Activated B cell treated with CpG ODN at 0.5 μM for 24 hours (primary cell): ENCODE measurements at regions not wholly inside any gene's neighbourhood (a gene's known extent, or its start where the extent isn't known, plus 50 kb on each side); places are given as distances from the start of the nearest gene placed in this dataset.

Experiments used
- ATAC-seq: fragments of 200-7000 bp; cut with Tn5 transposase; one replicate; pipeline ENCODE4 v1.10.0; 2021; ENCODE audit warnings: low read depth, mild to moderate bottlenecking, moderate library complexity
- CTCF ChIA-PET: fragments of 350-600 bp; sonication (Branson Sonifier 250); formaldehyde crosslinking; loops from one replicate; lab custom pipeline; 2021; ENCODE audit warnings: antibody characterized with exemption; lab: Charles Lee
- POLR2A ChIA-PET: fragments of 350-600 bp; sonication (Branson Sonifier 250); formaldehyde crosslinking; loops from one replicate; lab custom pipeline; 2021; ENCODE audit warnings: antibody characterized with exemption; lab: Charles Lee
- DNase-seq: peaks from one replicate; pipeline ENCODE4 v3.0.0; 2022
- H3K27ac Mint-ChIP-seq: one replicate; pipeline ENCODE4 v1.8.0; 2020; ENCODE audit warnings: mixed read lengths
- H3K27me3 Mint-ChIP-seq: one replicate; pipeline ENCODE4 v1.8.0; 2021; ENCODE audit warnings: mixed read lengths
- H3K36me3 Mint-ChIP-seq: one replicate; pipeline ENCODE4 v1.8.0; 2021; ENCODE audit warnings: low read depth, mixed read lengths
- H3K4me1 Mint-ChIP-seq: one replicate; pipeline ENCODE4 v1.8.0; 2021; ENCODE audit warnings: mixed read lengths
- H3K4me3 Mint-ChIP-seq: one replicate; pipeline ENCODE4 v1.8.0; 2020; ENCODE audit warnings: mild to moderate bottlenecking, mixed read lengths
- H3K9me3 Mint-ChIP-seq: one replicate; pipeline ENCODE4 v1.8.0; 2020; ENCODE audit warnings: mixed read lengths
- CTCF ChIP-seq: fragments of 200-600 bp; IDR thresholded peaks from one replicate; pipeline ENCODE4 v1.8.0; 2022; ENCODE audit warnings: antibody characterized with exemption, mild to moderate bottlenecking
- intact Hi-C: fragments of 100-400 bp; cut with micrococcal nuclease; formaldehyde crosslinking; loops from one replicate; pipeline ENCODE4 v1.15.1; 2024

- Mint-ChIP-seq H3K27me3 (no peaks in the 10 kb centered on the region), H3K4me1 (no peaks in the 10 kb centered on the region), H3K4me3 (no peak overlapping the region), H3K27ac (no peak overlapping the region), H3K36me3 (no peaks in the 10 kb centered on the region), H3K9me3 (no peaks in the 10 kb centered on the region)
- DNase-seq (no peak), ATAC-seq (no peak)
- intact Hi-C loops: no loop called here
- ChIA-PET CTCF (no interaction called here), POLR2A (no interaction called here)
- no peak for TF ChIP-seq CTCF
Observed at GRCh38 chr13:47474326-47474725, 526.7 kb downstream of the SUCLA2 start.

- peaks cover 6% of the 10 kb centered on the region for H3K9me3 Mint-ChIP-seq
- TF ChIP-seq CTCF: no peak
- POLR2A ChIA-PET: no interaction called here
- intact Hi-C loops: no loop called here
- H3K27me3 Mint-ChIP-seq: no peaks in the 10 kb centered on the region
- H3K4me1 Mint-ChIP-seq: no peaks in the 10 kb centered on the region
- H3K4me3 Mint-ChIP-seq: no peak overlapping the region
- H3K27ac Mint-ChIP-seq: no peak overlapping the region
- DNase-seq (no peak), ATAC-seq (no peak)
- CTCF ChIA-PET: no interaction called here
- H3K36me3 Mint-ChIP-seq: no peaks in the 10 kb centered on the region
Observed at GRCh38 chr13:47472516-47472915, 528.6 kb downstream of the SUCLA2 start.

GRCh38 chr13:47463726-47464125 lies 537.3 kb downstream of the SUCLA2 start:
- intact Hi-C loops: no loop called here
- no peak overlapping the region for H3K27ac Mint-ChIP-seq
- DNase-seq: no peak
- ChIA-PET CTCF (no interaction called here), POLR2A (no interaction called here)
- no peak overlapping the region for H3K4me3 Mint-ChIP-seq
- H3K4me1 Mint-ChIP-seq: no peaks in the 10 kb centered on the region
- H3K9me3 Mint-ChIP-seq: peaks cover 10% of the 10 kb centered on the region
- H3K27me3 Mint-ChIP-seq: no peaks in the 10 kb centered on the region
- TF ChIP-seq CTCF: no peak
- no peak for ATAC-seq
- H3K36me3 Mint-ChIP-seq: no peaks in the 10 kb centered on the region

- ChIA-PET POLR2A (no interaction called here), CTCF (no interaction called here)
- DNase-seq (no peak), ATAC-seq (no peak)
- Mint-ChIP-seq H3K4me1 (no peaks in the 10 kb centered on the region), H3K27me3 (no peaks in the 10 kb centered on the region), H3K27ac (no peak overlapping the region), H3K9me3 (peaks cover 8% of the 10 kb centered on the region), H3K36me3 (no peaks in the 10 kb centered on the region), H3K4me3 (no peak overlapping the region)
- intact Hi-C loops: no loop called here
- no peak for TF ChIP-seq CTCF
Observed at GRCh38 chr13:47463002-47463401, 538.1 kb downstream of the SUCLA2 start.

GRCh38 chr13:47461816-47462215 lies 539.3 kb downstream of the SUCLA2 start:
- peaks cover 4% of the 10 kb centered on the region for H3K9me3 Mint-ChIP-seq

More at GRCh38 chr13:47461816-47462215, 539.3 kb downstream of the SUCLA2 start:
- ATAC-seq: no peak
- no peak for DNase-seq
- Mint-ChIP-seq H3K4me1 (no peaks in the 10 kb centered on the region), H3K27ac (no peak overlapping the region), H3K36me3 (no peaks in the 10 kb centered on the region), H3K4me3 (no peak overlapping the region), H3K27me3 (no peaks in the 10 kb centered on the region)
- POLR2A ChIA-PET: no interaction called here
- no peak for TF ChIP-seq CTCF
- CTCF ChIA-PET: no interaction called here
- intact Hi-C loops: no loop called here
